Lower leg skin (tissue), 3 donors: ENCODE measurements at regions not wholly inside any gene's neighbourhood (a gene's known extent, or its start where the extent isn't known, plus 50 kb on each side); places are given as distances from the start of the nearest gene placed in this dataset.

Experiments used
- POLR2A ChIP-seq, 2 donors: fragments of 450-650 bp; IDR thresholded peaks; one replicate each; pipeline ENCODE4 v1.6.1; 2016 to 2017; ENCODE audit warnings: antibody characterized with exemption in 2 of 2, mild to moderate bottlenecking in 1 of 2, moderate library complexity in 1 of 2
- TF ChIP-seq, protein P1 (sequence below), 3 donors: fragments of 450-650 bp; IDR thresholded peaks; one replicate each; pipeline ENCODE4 v1.5.1; 2016; ENCODE audit warnings: antibody characterized with exemption in 3 of 3, mild to moderate bottlenecking in 3 of 3, moderate library complexity in 2 of 3

DNA sequence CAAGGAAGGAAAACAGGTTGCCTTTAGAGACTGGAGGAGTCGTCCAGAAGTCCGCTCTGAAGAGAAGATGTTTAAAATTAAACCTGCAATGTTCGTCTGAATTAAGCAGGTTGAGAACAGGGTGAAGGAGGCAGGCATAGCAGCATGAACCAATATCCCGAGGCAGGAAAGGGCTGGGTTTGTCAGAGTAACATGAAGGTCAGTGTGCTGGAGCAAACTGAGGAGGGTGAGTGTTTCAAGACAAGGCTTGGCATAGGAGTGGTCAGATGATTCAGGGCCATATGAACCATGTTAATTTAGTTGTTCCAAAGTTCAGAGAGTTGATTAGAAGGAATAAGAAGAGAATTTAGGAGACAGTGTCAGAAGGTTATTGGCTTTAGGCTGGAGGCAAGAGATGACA, 93.3 kb downstream of the UTRN start:
- TF ChIP-seq, protein P1, sequence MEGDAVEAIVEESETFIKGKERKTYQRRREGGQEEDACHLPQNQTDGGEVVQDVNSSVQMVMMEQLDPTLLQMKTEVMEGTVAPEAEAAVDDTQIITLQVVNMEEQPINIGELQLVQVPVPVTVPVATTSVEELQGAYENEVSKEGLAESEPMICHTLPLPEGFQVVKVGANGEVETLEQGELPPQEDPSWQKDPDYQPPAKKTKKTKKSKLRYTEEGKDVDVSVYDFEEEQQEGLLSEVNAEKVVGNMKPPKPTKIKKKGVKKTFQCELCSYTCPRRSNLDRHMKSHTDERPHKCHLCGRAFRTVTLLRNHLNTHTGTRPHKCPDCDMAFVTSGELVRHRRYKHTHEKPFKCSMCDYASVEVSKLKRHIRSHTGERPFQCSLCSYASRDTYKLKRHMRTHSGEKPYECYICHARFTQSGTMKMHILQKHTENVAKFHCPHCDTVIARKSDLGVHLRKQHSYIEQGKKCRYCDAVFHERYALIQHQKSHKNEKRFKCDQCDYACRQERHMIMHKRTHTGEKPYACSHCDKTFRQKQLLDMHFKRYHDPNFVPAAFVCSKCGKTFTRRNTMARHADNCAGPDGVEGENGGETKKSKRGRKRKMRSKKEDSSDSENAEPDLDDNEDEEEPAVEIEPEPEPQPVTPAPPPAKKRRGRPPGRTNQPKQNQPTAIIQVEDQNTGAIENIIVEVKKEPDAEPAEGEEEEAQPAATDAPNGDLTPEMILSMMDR (IDR thresholded peaks at IDR 0.05): no peak
- TF ChIP-seq POLR2A (IDR thresholded peaks at IDR 0.05): no peak
